Skeletal muscle satellite cell (primary cell): ENCODE measurements at regions not wholly inside any gene's neighbourhood (a gene's known extent, or its start where the extent isn't known, plus 50 kb on each side); places are given as distances from the start of the nearest gene placed in this dataset.
"Not testable (repeated sequence)": the region's sequence is repeated elsewhere in the genome, so short reads cannot be mapped to it uniquely, and the experiment has no call there.

ENCODE experiments used
- H3K27me3 ChIP-seq: 2 replicates; pipeline ENCODE4 v1.7.0; 2013; ENCODE audit warnings: low read length; ENCODE audit not compliant: control insufficient read depth, insufficient read depth
- H3K36me3 ChIP-seq: 2 replicates; pipeline ENCODE4 v1.7.0; 2013; ENCODE audit warnings: mild to moderate bottlenecking, control low read depth, low read length; ENCODE audit not compliant: insufficient read depth
- H3K4me1 ChIP-seq: 2 replicates; pipeline ENCODE4 v1.7.0; 2013; ENCODE audit warnings: low read length; ENCODE audit not compliant: control insufficient read depth, insufficient read depth
- H3K4me2 ChIP-seq: 2 replicates; pipeline ENCODE4 v1.7.0; 2013; ENCODE audit warnings: mild to moderate bottlenecking, low read length
- H3K4me3 ChIP-seq: 2 replicates; pipeline ENCODE4 v1.7.0; 2013; ENCODE audit warnings: low read length
- H3K9ac ChIP-seq: 2 replicates; pipeline ENCODE4 v1.7.0; 2013; ENCODE audit warnings: mild to moderate bottlenecking, low read depth, low read length, moderate library complexity
- H3K9me3 ChIP-seq: replicated peaks from 2 replicates; pipeline ENCODE4 v1.7.0; 2013; ENCODE audit warnings: mild to moderate bottlenecking, control low read depth, low read length

DNA sequence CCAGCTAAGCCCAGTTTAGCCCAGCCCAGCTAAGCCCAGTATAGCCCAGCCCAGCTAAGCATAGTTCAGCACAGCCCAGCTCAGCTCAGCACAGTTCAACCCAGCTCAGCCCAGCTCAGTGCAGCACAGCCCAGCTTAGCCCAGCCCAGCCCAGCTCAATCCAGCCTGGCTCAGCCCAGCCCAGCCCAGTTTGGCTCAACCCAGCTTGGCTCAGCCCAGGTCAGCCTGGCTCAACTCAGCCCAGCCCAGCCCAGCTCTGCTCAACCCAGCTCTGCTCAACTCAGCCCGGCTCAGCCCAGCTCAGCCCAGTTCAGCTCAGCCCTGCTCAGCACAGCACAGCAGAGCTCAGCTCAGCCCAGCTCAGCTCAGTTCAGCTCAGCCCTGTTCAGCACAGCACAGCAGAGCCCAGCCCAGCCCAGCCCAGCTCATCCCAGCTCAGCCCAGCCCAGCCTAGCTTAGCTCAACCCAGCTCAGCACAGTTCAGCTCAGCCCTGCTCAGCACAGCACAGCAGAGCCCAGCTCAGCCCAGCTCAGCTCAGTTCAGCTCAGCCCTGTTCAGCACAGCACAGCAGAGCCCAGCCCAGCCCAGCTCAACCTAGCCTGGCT lies 330.9 kb downstream of the TMEM121 start:
- Histone ChIP-seq H3K4me3 (no peak overlapping the region), H3K36me3 (no peaks in the 10 kb centered on the region), H3K4me1 (no peaks in the 10 kb centered on the region), H3K4me2 (no peak overlapping the region), H3K9me3 (peaks cover 32% of the 10 kb centered on the region), H3K9ac (no peak overlapping the region), H3K27me3 (no peaks in the 10 kb centered on the region)

- peaks cover 26% of the 10 kb centered on the region for H3K9me3 ChIP-seq
- H3K4me1 ChIP-seq, result no peaks in the 10 kb centered on the region
- H3K9ac ChIP-seq, result no peak overlapping the region
- H3K4me2 ChIP-seq, result no peak overlapping the region
- H3K27me3 ChIP-seq, result no peaks in the 10 kb centered on the region
- H3K36me3 ChIP-seq, result no peaks in the 10 kb centered on the region
- H3K4me3 ChIP-seq, result no peak overlapping the region
Measured at GRCh38 chr14:105857826-105858675, 331.7 kb downstream of the TMEM121 start.

DNA sequence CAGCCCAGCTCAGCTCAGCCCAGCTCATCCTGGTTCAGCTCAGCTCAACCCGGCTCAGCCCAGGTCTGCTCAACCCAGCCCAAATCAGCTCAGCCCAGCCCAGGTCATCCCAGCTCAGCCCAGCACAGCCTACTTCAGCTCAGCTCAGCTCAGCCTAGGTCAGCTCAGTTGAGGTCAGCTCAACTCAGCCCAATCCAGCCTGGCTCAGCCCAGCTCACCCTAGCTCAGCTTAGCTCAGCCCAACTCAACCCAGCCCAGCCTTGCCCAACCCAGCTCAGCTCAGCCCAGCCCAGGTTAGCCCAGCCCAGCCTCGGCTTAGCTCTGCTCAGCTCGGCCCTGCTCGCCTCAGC lies 332.3 kb downstream of the TMEM121 start:
- peaks cover 22% of the 10 kb centered on the region for H3K9me3 ChIP-seq
- H3K4me2 ChIP-seq, result no peak overlapping the region
- no peaks in the 10 kb centered on the region for H3K27me3 ChIP-seq
- no peaks in the 10 kb centered on the region for H3K4me1 ChIP-seq
- H3K4me3 ChIP-seq, result no peak overlapping the region
- H3K36me3 ChIP-seq, result no peaks in the 10 kb centered on the region
- H3K9ac ChIP-seq, result no peak overlapping the region

DNA sequence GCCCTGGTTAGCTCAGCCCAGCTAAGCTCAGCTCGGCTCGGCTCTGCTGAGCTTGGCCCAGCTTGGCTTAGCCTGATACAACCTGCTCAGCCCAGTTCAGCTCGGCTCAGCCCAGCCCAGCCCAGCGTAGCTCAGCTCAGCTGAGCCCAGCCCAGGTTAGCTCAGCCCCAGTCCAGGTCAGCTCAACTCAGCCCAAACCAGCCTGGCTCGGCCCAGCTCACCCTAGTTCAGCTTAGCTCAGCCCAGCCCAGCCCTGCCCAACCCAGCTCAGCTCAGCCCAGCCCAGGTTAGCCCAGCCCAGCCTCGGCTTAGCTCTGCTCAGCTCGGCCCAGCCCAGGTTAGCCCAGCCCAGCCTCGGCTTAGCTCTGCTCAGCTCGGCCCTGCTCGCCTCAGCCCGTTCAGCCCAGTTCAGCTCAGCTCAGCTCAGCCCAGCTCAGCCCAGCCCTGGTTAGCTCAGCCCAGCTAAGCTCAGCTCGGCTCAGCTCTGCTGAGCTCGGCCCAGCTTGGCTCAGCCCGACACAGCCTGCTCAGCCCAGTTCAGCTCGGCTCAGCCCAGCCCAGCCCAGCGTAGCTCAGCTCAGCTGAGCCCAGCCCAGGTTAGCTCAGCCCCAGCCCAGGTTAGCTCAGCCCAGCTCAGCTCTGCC lies 332.8 kb downstream of the TMEM121 start:
- H3K4me3 ChIP-seq, H3K9ac ChIP-seq, H3K27me3 ChIP-seq, H3K4me1 ChIP-seq, H3K4me2 ChIP-seq, H3K36me3 ChIP-seq: not testable (repeated sequence)
- H3K9me3 ChIP-seq, result peaks cover 20% of the 10 kb centered on the region

DNA sequence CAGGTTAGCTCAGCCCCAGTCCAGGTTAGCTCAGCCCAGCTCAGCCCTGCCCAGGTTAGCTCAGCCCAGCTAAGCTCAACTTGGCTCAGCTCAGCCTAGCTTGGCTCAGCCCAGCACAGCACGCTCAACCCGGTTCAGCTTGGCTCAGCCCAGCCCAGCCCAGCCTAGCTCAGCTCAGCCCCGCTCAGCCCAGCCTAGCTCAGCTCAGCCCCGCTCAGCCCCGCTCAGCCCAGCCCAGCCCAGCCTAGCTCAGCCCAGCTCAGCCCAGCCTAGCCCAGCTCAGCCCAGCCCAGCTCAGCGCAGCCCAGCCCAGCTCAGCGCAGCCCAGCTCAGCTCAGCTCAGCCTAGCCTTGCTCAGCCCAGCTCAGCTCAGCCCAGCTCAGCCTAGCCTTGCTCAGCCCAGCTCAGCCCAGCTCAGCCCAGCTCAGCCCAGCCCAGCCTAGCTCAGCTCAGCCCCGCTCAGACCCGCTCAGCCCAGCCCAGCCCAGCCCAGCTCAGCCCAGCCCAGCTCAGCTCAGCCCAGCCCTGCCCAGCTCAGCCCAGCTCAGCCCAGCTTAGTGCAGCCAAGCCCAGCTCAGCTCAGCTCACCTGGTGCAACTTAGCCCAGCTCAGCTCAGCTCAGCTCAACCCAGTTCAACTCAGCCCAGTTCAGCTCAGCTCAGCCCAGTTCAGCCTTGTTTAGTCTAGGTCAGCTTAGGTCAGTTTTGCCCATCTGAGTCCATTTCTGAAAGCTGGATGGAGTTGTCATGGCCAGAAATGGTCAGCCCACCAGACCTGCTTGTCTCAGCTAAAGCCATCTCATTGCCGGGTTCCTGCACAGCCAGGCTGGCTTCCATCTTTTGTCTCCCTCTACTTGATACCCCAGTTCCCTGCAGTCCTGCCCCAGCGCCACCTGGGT lies 333.6 kb downstream of the TMEM121 start:
- H3K4me1 ChIP-seq, result no peaks in the 10 kb centered on the region
- peaks cover 16% of the 10 kb centered on the region for H3K9me3 ChIP-seq
- H3K4me3 ChIP-seq, result no peak overlapping the region
- H3K9ac ChIP-seq, result no peak overlapping the region
- H3K27me3 ChIP-seq, result no peaks in the 10 kb centered on the region
- no peak overlapping the region for H3K4me2 ChIP-seq
- H3K36me3 ChIP-seq, result no peaks in the 10 kb centered on the region

- H3K9me3 ChIP-seq, result peaks cover 11% of the 10 kb centered on the region
Measured at GRCh38 chr14:105860615-105861580, 334.5 kb downstream of the TMEM121 start.

GRCh38 chr14:105861985-105862465 lies 335.6 kb downstream of the TMEM121 start:
- H3K9ac ChIP-seq, result no peak overlapping the region

More at GRCh38 chr14:105860615-105861580, 334.5 kb downstream of the TMEM121 start:
- no peak overlapping the region for H3K4me2 ChIP-seq
- no peaks in the 10 kb centered on the region for H3K4me1 ChIP-seq
- no peak overlapping the region for H3K4me3 ChIP-seq
- no peak overlapping the region for H3K9ac ChIP-seq
- no peaks in the 10 kb centered on the region for H3K36me3 ChIP-seq
- H3K27me3 ChIP-seq, result no peaks in the 10 kb centered on the region

GRCh38 chr14:105862581-105863239 lies 336.3 kb downstream of the TMEM121 start:
- H3K9me3 ChIP-seq, result peaks cover 11% of the 10 kb centered on the region
- no peaks in the 10 kb centered on the region for H3K27me3 ChIP-seq
- no peak overlapping the region for H3K4me3 ChIP-seq
- H3K4me1 ChIP-seq, result no peaks in the 10 kb centered on the region
- no peaks in the 10 kb centered on the region for H3K36me3 ChIP-seq
- H3K4me2 ChIP-seq, result no peak overlapping the region
- H3K9ac ChIP-seq, result no peak overlapping the region

More at GRCh38 chr14:105861985-105862465, 335.6 kb downstream of the TMEM121 start:
- Histone ChIP-seq H3K4me1 (no peaks in the 10 kb centered on the region), H3K4me3 (no peak overlapping the region), H3K4me2 (no peak overlapping the region), H3K9me3 (peaks cover 11% of the 10 kb centered on the region), H3K27me3 (no peaks in the 10 kb centered on the region), H3K36me3 (no peaks in the 10 kb centered on the region)

- no peak overlapping the region for H3K9ac ChIP-seq
- H3K4me1 ChIP-seq, result no peaks in the 10 kb centered on the region
- H3K36me3 ChIP-seq, result no peaks in the 10 kb centered on the region
- no peaks in the 10 kb centered on the region for H3K27me3 ChIP-seq
- no peak overlapping the region for H3K4me2 ChIP-seq
- no peak overlapping the region for H3K4me3 ChIP-seq
- H3K9me3 ChIP-seq, result peaks cover 11% of the 10 kb centered on the region
Measured at GRCh38 chr14:105863296-105864108, 337.1 kb downstream of the TMEM121 start.
